ENCODE measurements at regions not wholly inside any gene's neighbourhood (a gene's known extent, or its start where the extent isn't known, plus 50 kb on each side); places are given as distances from the start of the nearest gene placed in this dataset.

- TF ChIP-seq CTCF (IDR thresholded peaks at IDR 0.05): no peak
- TF ChIP-seq POLR2A (IDR thresholded peaks at IDR 0.05): no peak
Observed at GRCh38 chr2:217530392-217531090, 472.3 kb downstream of the TNS1 start.

All from testis (tissue), 2 donors.